H4 (cell line): ENCODE measurements at regions not wholly inside any gene's neighbourhood (a gene's known extent, or its start where the extent isn't known, plus 50 kb on each side); places are given as distances from the start of the nearest gene placed in this dataset.
"Not testable (repeated sequence)": the region's sequence is repeated elsewhere in the genome, so short reads cannot be mapped to it uniquely, and the experiment has no call there.

ENCODE experiments used
- DNase-seq: peaks from one replicate; pipeline ENCODE4 v3.0.0-alpha.2; 2015; ENCODE audit warnings: low spot score

DNA sequence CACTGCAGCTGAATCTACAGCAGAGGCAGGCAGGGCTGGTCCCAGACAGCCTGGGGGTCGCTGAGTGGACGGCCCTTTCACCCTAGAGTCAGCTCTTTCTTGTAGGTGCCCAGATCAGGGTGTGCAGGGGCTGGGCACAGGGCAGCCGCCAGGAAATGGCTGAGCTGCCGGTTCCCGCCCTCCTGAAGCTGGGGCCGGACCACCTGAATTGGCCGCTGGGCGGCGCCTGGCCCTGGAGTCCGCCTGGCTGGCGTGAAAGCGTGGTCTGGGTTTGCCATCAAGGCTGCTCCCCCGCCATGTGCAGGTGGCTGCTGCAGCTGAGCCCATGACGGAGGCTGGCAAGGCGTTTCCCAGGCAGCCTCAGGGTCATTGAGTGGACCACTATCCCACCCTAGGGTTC lies 85.7 kb downstream of the POTEM start:
- DNase-seq: not testable (repeated sequence)

DNA sequence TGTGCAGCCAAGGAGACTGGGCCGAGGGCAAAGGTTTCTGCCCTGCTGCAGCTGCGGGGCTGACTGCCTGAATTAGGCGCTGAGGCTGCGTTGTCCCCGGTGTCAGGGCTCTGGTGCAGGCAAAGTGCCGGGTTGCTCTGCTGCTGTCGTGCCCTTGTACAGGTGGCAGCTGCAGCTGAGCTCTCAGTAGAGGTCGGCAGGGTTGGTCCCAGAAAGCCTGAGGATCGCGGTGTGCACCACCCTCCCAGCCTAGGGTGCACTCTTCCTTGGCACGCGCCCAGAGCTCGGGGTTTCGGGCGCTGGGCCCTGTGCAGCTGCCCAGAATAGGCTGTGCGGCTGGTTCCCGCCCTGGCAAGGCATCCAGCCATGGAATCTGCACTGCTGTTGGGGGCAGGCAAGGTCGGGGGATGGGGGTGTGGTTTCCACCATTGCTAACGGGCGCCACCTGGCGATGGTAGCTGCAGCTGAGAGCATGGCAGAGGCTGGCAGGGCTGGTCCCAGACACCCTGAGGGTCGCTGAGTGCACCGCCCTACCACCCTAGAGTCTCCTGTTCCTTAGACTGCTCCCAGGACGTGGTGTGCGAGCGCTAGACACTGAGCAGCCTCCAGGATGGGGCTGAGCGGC lies 86.3 kb downstream of the POTEM start:
- DNase-seq: not testable (repeated sequence)

- not testable (repeated sequence) for DNase-seq
Observed at GRCh38 chr14:19054108-19054721, 87.0 kb downstream of the POTEM start.

DNA sequence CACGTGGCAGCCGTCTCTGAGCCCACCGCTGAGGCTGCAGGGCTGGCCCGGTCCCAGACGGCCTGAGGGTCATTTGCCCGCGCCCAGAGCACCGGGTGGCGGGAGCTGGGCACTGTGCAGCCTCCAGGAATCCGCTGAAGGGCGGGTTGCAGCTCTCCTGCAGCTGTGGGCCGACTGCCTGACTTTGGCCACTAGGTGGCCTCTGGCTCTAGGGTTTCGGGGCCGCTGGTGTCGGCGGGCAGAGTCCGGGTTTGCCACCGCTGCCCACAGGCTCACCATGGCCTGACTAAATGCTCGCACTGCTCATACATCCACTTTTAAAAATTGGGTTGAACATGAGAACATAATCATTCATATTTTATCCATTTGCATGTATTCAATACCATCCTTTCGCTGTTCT lies 87.7 kb downstream of the POTEM start:
- DNase-seq: not testable (repeated sequence)

DNA sequence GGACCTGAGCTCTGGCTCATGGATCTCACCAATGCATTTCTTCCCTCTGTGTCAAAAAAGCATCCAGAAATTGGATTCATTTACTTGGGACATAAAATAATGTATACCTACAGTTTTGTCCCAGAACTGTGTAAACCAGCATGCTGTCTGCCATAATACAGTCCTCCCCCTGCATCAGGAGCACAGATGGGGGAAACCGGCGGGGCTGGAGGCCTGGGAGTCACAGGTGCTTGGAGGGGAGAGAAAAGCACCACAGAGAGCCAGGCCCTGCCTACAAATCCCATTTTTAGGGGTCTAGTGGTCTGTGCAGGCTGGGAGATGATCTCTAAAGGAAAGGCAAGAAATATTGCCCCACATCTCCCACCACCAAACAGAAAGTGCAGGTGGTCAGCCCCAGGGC lies 91.8 kb downstream of the POTEM start:
- DNase-seq: not testable (repeated sequence)

DNA sequence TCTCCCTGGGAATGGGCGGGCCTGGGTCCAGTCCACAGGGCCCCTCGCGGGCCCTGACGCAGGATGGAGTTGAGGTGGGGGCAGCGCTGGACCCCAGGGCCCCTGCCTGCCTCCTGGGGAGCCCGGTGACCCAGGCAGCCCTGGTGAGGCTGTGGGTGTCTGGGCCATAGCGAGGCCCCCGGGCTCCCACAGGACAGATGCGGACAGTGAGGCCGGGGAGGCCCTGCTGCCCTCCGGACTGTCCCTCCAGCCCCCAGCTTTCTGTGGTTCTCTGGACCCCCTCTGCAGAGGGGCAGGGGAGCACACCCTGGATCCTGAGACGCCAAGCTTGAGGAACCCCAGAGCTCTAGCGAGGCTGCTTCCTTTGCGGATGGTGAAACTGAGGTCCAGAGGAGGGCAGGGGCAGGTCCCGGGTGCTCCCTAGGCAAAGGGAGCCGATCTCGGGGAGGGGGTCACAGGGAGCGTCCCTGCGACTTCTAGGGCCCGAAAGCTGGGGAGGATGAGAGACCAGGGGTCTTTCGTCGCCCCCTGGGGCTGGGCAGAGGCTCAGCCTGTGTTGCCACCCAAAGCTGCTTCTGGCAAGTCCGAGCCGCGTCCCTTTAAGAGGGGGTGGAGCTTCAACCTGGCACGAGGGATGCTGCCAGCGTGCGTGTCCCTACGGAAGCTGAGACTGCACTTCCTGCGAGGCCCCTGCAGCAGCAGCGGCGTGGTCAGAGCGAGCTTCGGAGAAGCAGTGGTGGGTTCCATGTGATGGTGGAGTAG lies 94.6 kb downstream of the POTEM start:
- not testable (repeated sequence) for DNase-seq

DNA sequence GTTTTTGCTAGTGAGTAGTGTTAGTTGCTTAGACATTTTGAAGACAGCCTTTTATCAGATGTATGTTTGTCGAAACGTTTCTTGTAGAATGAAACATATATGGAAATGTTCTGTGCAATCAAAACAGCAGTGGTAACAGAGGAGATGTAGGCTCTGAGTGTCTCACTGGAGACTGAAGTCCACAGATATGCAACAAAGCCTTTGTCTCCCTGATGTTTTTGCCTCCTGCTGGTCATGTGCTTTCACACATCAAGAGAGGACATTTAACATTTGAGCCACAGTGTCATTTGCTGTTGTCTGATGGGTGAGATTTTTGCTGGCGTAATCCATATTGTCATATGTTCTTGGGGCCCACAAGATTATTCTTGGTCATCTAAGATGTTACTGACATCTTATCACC lies 101.7 kb downstream of the POTEM start:
- not testable (repeated sequence) for DNase-seq

DNA sequence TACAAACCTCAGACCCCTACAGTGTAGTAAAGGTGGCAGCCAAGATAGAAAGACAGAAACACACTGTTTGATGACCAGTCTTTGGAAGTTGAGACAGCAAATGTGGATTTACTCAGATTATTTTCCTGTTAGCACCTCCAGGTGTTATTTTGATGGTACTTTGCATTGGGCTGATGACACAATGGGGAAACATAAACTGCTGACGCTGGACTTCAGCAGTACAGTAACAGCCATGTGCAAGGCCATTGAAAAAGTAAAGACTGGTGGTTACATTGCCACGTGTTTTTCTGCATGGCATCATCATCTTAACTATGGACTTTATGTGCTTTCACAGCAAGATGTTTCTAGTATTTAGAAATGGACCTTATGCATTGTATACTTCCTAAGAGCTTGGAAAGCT lies 105.3 kb downstream of the POTEM start:
- not testable (repeated sequence) for DNase-seq

DNA sequence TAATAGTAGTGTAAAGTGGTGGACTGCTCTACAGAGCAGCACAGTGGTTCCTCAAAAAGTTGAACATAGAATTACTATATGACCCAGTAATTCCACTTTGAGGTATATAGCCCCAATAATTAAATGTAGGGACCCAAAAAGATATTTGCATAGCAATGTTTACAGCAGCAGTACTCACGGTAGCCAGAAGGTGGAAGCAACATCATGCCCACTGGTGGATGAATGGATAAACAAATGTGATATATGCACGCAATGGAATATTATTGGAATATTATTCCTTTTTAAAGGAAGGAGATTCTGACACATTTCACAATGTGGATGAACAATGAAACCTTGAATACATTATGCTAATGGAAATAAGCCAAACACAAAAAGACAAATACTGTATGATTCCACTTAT lies 121.4 kb downstream of the POTEM start:
- DNase-seq: not testable (repeated sequence)

DNA sequence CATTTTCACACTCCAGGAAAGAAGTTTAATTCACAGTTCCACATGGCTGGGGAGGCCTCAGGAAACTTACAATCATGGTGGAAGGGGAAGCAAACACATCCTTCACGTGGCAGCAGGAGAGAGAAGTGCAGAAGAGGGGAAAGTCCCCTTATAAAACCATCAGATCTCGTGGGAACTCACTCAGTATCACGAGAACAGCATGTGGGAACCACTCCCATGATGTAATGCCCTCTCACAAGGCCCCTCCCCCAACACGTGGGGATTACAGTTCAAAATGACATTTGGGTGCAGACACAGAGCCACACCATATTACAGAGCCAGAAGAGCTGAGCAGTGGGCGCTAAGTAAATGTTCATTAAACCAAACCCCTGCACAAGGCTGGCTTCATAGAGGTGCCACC lies 126.0 kb downstream of the POTEM start:
- DNase-seq: not testable (repeated sequence)

DNA sequence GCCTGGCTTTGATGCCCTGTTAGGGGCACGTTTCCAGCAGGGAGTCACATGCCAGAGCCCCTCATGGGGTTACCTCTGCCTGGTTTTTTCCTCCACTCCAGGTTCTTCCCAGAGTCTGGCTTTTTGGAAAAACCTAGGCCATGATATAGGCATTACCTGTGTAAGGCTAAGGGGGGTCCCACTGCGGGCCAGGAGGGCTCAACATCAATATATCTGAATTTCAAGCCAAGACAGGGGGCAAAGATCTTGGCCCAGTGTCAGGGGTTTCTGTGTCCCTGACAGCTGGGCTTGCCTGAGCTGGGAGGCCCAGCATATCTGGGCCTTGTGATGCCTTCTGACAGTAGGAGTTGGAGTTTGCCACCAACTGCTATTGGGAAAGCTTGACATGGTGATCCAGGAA lies 127.5 kb downstream of the POTEM start:
- not testable (repeated sequence) for DNase-seq

DNA sequence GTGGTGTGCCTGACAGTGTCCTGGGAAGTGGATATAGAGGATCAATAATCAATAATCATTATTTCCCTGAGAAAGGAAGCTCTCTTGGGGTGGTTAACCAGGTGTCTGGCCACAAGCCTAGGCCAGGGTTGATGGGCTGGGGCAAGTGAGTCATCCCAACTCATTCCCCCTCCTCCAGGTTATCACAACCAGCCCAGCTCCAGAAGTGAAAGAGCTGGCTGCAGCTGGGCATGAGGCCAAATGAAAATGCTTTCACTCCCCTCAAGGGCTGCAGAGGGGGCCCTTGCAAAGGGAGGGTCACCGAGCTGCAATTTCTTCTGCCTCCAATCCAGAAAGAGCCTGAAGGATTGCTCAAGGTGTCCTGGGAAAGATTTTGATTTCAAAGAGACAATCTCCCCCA lies 127.9 kb downstream of the POTEM start:
- DNase-seq: not testable (repeated sequence)

DNA sequence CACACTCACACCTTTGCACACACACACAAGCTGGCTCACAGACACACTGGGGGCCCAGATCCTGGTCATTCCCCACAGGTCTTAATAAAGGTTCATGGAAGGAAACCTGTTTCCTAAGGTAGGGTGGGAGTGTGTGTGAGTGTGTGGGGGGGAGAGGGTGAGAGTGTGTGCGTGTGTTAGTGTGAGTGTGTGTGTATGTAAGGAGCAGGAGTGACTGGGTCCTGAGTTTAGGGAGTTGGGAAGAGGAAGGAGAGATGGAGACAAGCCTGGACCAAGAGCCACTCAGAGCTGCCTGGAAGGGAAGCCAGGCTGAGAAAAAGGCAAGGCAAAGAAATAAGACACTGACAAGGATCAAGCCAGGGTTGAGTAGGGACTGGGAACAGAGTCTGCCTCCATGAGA lies 129.2 kb downstream of the POTEM start:
- DNase-seq: peak; percentile 4

DNA sequence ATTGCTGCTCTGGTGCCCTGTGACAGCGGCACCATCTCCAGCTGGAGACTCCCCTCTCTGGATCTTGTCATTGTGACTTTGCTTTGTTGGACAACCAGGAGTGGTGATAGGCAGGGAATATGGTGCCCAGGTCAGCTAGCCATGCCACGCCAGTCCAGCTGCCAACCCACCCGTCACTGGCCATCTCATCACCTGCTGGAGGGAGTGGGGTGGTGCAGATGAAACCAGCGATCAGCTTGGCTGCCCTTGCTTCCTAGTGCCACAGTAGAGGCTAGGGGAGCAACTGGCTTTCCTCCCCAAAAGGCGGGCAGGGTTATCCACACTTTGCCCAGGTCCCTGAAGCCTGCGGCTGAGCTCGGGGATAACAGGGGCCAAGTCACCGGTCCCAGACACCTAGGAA lies 129.6 kb downstream of the POTEM start:
- peak; percentile 15 for DNase-seq

- DNase-seq: peak; percentile 3
Observed at GRCh38 chr14:19097306-19097705, 130.1 kb downstream of the POTEM start.

GRCh38 chr14:19097750-19098149 lies 130.5 kb downstream of the POTEM start:
- DNase-seq: not testable (repeated sequence)

GRCh38 chr14:19098230-19098629 lies 131.0 kb downstream of the POTEM start:
- DNase-seq: not testable (repeated sequence)

DNA sequence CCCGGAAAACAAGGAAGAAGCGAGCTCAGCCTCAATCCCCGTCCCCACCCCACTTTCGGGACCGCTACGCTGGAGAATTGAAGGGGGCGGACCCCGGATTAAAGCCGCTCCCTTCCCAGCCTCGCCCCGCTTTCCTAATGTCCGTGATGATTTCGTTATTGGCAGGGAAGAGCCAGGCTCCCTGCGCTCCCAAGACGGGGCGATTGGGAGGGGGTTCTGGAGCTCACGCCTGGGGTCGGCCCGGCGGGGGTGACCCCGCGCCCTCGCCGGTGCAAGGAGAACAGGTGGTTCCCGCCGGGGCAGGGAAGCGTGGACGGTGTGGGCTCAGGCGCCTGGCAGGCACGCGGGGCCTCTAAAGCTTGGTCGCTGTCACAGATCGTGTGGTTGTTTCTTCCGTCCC lies 131.5 kb downstream of the POTEM start:
- DNase-seq: peak; percentile 2

- DNase-seq: not testable (repeated sequence)
Observed at GRCh38 chr14:19099336-19099735, 132.1 kb downstream of the POTEM start.

GRCh38 chr14:19099939-19100338 lies 132.7 kb downstream of the POTEM start:
- not testable (repeated sequence) for DNase-seq

GRCh38 chr14:19105551-19105950 lies 138.3 kb downstream of the POTEM start:
- not testable (repeated sequence) for DNase-seq

- not testable (repeated sequence) for DNase-seq
Observed at GRCh38 chr14:19109887-19110286, 142.7 kb downstream of the POTEM start.

- DNase-seq: not testable (repeated sequence)
Observed at GRCh38 chr14:19120383-19120782, 153.1 kb downstream of the POTEM start.
